ENCODE measurements at regions not wholly inside any gene's neighbourhood (a gene's known extent, or its start where the extent isn't known, plus 50 kb on each side); places are given as distances from the start of the nearest gene placed in this dataset.

DNA sequence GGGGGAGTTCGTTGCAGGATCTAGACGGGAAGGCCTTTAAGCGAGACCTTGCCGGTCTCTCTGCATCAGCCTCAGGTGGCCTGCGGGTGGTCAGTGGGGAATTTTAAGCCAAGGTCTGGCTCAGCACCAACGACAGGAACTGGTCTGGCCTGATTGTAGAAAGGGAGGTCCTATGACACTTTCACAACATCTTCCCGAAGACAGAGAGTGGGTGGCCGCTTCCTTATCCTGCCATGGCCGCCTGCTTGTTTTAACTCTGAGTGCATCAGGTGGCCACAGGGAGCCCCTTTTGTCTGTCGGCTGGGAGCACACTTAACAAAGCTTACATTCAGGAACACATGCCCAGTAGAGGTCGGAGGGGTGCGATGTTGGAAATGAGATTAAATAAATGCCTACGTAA lies 363.7 kb upstream of the MYT1L start:
- TF ChIP-seq POLR2AphosphoS5 (IDR thresholded peaks at IDR 0.05) (no peak), POLR2A (IDR thresholded peaks at IDR 0.05) (no peak)
- TF ChIP-seq, protein P1, sequence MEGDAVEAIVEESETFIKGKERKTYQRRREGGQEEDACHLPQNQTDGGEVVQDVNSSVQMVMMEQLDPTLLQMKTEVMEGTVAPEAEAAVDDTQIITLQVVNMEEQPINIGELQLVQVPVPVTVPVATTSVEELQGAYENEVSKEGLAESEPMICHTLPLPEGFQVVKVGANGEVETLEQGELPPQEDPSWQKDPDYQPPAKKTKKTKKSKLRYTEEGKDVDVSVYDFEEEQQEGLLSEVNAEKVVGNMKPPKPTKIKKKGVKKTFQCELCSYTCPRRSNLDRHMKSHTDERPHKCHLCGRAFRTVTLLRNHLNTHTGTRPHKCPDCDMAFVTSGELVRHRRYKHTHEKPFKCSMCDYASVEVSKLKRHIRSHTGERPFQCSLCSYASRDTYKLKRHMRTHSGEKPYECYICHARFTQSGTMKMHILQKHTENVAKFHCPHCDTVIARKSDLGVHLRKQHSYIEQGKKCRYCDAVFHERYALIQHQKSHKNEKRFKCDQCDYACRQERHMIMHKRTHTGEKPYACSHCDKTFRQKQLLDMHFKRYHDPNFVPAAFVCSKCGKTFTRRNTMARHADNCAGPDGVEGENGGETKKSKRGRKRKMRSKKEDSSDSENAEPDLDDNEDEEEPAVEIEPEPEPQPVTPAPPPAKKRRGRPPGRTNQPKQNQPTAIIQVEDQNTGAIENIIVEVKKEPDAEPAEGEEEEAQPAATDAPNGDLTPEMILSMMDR (IDR thresholded peaks at IDR 0.05) = no peak
